ENCODE measurements at regions not wholly inside any gene's neighbourhood (a gene's known extent, or its start where the extent isn't known, plus 50 kb on each side); places are given as distances from the start of the nearest gene placed in this dataset.

DNA sequence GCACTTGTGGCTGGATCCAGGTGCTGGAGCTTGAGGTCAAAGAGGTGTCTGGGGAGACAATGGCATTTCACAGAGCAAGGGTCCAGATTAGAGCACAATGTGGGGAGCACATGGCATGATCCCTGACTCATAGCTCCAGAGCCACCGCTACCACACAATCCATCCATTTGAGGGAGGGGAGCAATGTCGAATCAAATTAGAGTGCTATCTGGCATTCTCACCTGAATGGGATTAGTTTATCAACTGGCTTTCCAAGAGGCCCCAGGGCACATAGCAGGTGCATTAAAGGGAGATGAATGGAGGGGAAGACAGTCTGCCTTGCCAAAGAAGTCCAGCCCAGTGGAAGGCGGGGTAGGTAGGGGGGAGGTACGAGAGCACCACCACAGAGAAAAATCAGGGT is 194.4 kb upstream of the GPR12 start:
- H3K4me3 ChIP-seq (ENCODE audit: low read depth, low read length) = no peak overlapping the region
- DNase-seq (ENCODE audit: low read depth) = no peak

DNA sequence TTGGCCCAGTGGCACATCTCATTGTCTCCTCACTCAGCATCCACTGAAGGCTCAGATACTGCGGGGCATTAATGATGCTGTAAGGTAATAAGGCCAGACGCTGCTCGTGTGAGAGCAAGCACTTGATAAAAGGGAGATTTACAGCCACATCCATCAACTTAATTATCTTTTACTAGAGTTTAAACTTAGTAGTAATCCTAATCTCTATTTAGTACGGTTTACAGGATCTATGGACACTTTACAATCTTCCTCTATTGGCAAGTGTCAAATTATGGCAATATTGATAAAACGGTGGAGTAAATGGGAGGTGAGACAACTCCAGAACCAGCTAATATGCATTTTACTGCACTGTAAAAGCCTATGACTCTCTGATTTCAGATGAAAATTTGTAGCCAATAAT is 192.7 kb upstream of the GPR12 start:
- no peak for DNase-seq (ENCODE audit: low read depth)
- H3K4me3 ChIP-seq (ENCODE audit: low read depth, low read length) = no peak overlapping the region
- TF ChIP-seq, protein P1, sequence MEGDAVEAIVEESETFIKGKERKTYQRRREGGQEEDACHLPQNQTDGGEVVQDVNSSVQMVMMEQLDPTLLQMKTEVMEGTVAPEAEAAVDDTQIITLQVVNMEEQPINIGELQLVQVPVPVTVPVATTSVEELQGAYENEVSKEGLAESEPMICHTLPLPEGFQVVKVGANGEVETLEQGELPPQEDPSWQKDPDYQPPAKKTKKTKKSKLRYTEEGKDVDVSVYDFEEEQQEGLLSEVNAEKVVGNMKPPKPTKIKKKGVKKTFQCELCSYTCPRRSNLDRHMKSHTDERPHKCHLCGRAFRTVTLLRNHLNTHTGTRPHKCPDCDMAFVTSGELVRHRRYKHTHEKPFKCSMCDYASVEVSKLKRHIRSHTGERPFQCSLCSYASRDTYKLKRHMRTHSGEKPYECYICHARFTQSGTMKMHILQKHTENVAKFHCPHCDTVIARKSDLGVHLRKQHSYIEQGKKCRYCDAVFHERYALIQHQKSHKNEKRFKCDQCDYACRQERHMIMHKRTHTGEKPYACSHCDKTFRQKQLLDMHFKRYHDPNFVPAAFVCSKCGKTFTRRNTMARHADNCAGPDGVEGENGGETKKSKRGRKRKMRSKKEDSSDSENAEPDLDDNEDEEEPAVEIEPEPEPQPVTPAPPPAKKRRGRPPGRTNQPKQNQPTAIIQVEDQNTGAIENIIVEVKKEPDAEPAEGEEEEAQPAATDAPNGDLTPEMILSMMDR (IDR thresholded peaks at IDR 0.05; ENCODE audit: low read depth, low read length, missing control alignments) = no peak

More for the DNA sequence above, 194.4 kb upstream of the GPR12 start:
- TF ChIP-seq, protein P1 (IDR thresholded peaks at IDR 0.05; ENCODE audit: low read depth, low read length, missing control alignments) = no peak

DNA sequence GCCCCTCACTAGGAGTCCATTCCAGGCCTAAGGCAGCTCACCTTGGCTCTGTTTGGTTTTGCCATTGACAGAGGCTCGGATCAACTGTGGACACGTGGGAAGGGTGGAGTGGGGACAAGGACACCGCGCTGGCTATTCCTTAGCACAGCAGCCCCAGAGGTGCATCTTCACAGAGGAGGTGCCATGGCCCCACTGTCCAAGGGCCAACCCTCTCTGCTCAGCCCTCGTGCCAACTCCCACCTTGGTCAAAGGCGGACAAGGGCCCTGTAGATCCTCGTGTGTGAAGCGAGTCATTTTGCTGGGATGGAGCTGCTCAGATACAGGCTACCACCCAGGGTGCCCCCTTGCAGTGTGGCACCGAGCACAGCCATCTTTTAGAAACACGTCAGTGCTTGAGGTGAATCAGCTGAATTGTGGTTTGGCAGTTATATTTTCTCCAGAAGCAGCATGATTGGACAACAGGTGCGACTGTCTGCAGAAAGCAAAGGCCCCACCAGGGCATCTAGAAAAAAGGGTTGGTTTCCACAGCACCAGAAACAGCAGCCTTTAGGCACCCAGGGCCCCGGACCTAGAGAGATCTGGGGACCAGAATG is 192.1 kb upstream of the GPR12 start:
- H3K4me3 ChIP-seq (ENCODE audit: low read depth, low read length) = no peak overlapping the region
- DNase-seq (ENCODE audit: low read depth) = no peak
- TF ChIP-seq, protein P1 (IDR thresholded peaks at IDR 0.05; ENCODE audit: low read depth, low read length, missing control alignments) = no peak

DNA sequence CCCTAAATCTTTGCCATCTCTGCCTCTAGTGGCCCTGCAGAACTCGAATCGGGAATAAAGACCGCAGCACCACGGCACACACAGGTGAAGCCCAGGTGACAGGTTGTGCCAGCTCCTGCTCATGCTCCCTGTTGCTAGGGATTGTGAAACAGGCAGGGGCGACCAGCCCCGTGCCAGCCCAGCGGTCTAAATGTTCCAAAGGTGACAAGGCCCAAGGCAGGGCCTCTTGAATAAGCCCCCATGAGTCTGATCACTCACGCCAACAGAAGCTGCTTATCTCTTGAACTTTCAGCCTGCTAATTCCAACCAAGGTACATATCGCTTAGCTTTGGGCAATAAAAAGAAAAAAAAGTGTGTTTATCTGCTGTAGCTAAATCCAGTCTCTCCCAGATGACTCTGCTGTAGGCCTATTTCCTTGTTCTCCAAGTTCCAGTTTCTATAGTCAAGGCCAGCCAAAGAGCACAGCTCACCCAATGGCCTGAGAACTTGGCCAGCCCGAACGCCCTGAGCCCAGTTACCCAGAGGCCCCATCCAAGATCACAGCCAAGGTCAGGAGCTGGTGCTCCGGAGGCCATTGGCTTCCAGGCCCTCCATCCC is 191.1 kb upstream of the GPR12 start:
- DNase-seq (ENCODE audit: low read depth) = no peak
- TF ChIP-seq, protein P1 (IDR thresholded peaks at IDR 0.05; ENCODE audit: low read depth, low read length, missing control alignments) = no peak
- H3K4me3 ChIP-seq (ENCODE audit: low read depth, low read length) = no peak overlapping the region

DNA sequence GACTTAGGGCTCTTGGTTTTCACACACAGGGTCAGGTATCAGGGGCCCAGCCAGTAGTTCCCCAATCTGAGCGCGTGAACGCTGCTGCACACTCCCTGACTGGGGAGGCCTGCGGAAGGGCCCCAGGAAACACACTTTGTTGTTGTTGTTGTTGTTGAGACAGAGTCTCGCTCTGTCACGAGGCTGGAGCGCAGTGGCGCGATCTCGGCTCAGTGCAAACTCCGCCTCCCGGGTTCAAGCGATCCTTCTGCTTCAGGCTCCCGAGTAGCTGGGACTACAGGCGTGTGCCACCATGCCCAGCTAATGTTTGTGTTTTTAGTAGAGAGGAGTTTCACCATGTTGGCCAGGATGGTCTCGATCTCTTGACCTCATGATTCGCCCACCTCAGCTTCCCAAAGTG is 190.4 kb upstream of the GPR12 start:
- TF ChIP-seq, protein P1 (IDR thresholded peaks at IDR 0.05; ENCODE audit: low read depth, low read length, missing control alignments) = no peak
- no peak for DNase-seq (ENCODE audit: low read depth)
- no peak overlapping the region for H3K4me3 ChIP-seq (ENCODE audit: low read depth, low read length)

DNA sequence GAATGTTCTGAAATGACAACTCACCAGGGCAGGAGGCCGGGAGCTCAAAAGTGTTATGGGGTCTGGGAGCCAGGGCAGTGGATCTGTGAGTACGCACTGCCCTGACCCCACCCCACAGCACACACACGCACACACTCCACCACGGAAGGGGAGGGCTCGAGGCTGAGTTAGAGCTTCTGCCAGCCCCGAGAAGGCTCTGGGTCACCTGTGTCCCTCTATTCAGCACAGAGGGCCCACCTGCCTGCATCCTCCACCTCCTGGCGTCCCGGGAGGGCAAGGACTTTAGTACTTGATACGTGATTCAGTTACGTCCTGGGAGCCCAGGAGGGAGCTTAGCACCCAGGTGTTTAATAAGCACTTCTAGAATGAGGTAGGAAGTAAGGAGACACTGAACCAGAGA is 190.0 kb upstream of the GPR12 start:
- no peak for DNase-seq (ENCODE audit: low read depth)
- TF ChIP-seq, protein P1 (IDR thresholded peaks at IDR 0.05; ENCODE audit: low read depth, low read length, missing control alignments) = no peak
- no peak overlapping the region for H3K4me3 ChIP-seq (ENCODE audit: low read depth, low read length)
